Ishikawa (cell line): ENCODE measurements at regions not wholly inside any gene's neighbourhood (a gene's known extent, or its start where the extent isn't known, plus 50 kb on each side); places are given as distances from the start of the nearest gene placed in this dataset.

ENCODE experiments used
- CEBPB ChIP-seq: IDR thresholded peaks from 2 replicates; pipeline ENCODE4 v1.6.1; 2012
- CREB1 ChIP-seq: IDR thresholded peaks from 2 replicates; pipeline ENCODE4 v1.6.1; 2012; ENCODE audit warnings: low read depth
- EGR1 ChIP-seq: IDR thresholded peaks from 2 replicates; pipeline ENCODE4 v1.6.1; 2012
- EP300 ChIP-seq: IDR thresholded peaks from 2 replicates; pipeline ENCODE4 v1.6.1; 2012; ENCODE audit warnings: borderline replicate concordance
- FOXM1 ChIP-seq: IDR thresholded peaks from 2 replicates; pipeline ENCODE4 v1.6.1; 2012; ENCODE audit warnings: low read depth, borderline replicate concordance
- MAX ChIP-seq: IDR thresholded peaks from 2 replicates; pipeline ENCODE4 v1.6.1; 2012
- NFIC ChIP-seq: IDR thresholded peaks from 2 replicates; pipeline ENCODE4 v1.6.1; 2012
- RAD21 ChIP-seq: IDR thresholded peaks from 2 replicates; pipeline ENCODE4 v1.6.1; 2012; ENCODE audit warnings: low read depth
- REST ChIP-seq: IDR thresholded peaks from 2 replicates; pipeline ENCODE4 v1.6.1; 2012; ENCODE audit warnings: low read depth, mild to moderate bottlenecking
- TAF1 ChIP-seq: IDR thresholded peaks from 2 replicates; pipeline ENCODE4 v1.6.1; 2012; ENCODE audit warnings: low read depth, mild to moderate bottlenecking
- TCF12 ChIP-seq: IDR thresholded peaks from 2 replicates; pipeline ENCODE4 v1.6.1; 2012; ENCODE audit warnings: low read depth
- TEAD4 ChIP-seq: IDR thresholded peaks from 2 replicates; pipeline ENCODE4 v1.6.1; 2012
- USF1 ChIP-seq: IDR thresholded peaks from 2 replicates; pipeline ENCODE4 v1.6.1; 2012
- YY1 ChIP-seq: IDR thresholded peaks from 2 replicates; pipeline ENCODE4 v1.6.1; 2012; ENCODE audit warnings: low read depth
- ZBTB7A ChIP-seq: IDR thresholded peaks from 2 replicates; pipeline ENCODE4 v1.6.1; 2012; ENCODE audit warnings: low read depth

- no peak for TF ChIP-seq RAD21
- no peak for TF ChIP-seq TCF12
- no peak for TF ChIP-seq MAX
- no peak for TF ChIP-seq EGR1
- no peak for TF ChIP-seq USF1
- no peak for TF ChIP-seq ZBTB7A
- TF ChIP-seq FOXM1, result no peak
- no peak for TF ChIP-seq TEAD4
- no peak for TF ChIP-seq NFIC
- TF ChIP-seq YY1, result no peak
- no peak for TF ChIP-seq TAF1
- TF ChIP-seq EP300, result no peak
- no peak for TF ChIP-seq CREB1
- TF ChIP-seq CEBPB, result no peak
- no peak for TF ChIP-seq REST
Observed at GRCh38 chr2:155062250-155062921, 363.9 kb downstream of the KCNJ3 start.

- TF ChIP-seq TCF12, result no peak
- TF ChIP-seq MAX, result no peak
- no peak for TF ChIP-seq EP300
- no peak for TF ChIP-seq CEBPB
- no peak for TF ChIP-seq YY1
- TF ChIP-seq TAF1, result no peak
- no peak for TF ChIP-seq RAD21
- no peak for TF ChIP-seq REST
Observed at GRCh38 chr2:155060896-155061295, 362.4 kb downstream of the KCNJ3 start.

- no peak for TF ChIP-seq EP300
- no peak for TF ChIP-seq ZBTB7A
- TF ChIP-seq EGR1, result no peak
- no peak for TF ChIP-seq CREB1
- TF ChIP-seq NFIC, result no peak
- no peak for TF ChIP-seq FOXM1
- TF ChIP-seq RAD21, result no peak
- no peak for TF ChIP-seq TEAD4
- no peak for TF ChIP-seq TCF12
- no peak for TF ChIP-seq TAF1
- no peak for TF ChIP-seq CEBPB
- no peak for TF ChIP-seq MAX
- TF ChIP-seq YY1, result no peak
- no peak for TF ChIP-seq REST
- TF ChIP-seq USF1, result no peak
Observed at GRCh38 chr2:155054712-155055111, 356.2 kb downstream of the KCNJ3 start.

GRCh38 chr2:155043097-155043496 lies 344.6 kb downstream of the KCNJ3 start:
- no peak for TF ChIP-seq CEBPB
- TF ChIP-seq TAF1, result no peak
- TF ChIP-seq EGR1, result no peak
- no peak for TF ChIP-seq TEAD4
- TF ChIP-seq EP300, result no peak
- no peak for TF ChIP-seq ZBTB7A
- TF ChIP-seq CREB1, result no peak
- no peak for TF ChIP-seq REST
- no peak for TF ChIP-seq TCF12
- no peak for TF ChIP-seq MAX
- TF ChIP-seq RAD21, result no peak
- TF ChIP-seq NFIC, result no peak
- TF ChIP-seq YY1, result no peak
- no peak for TF ChIP-seq USF1
- TF ChIP-seq FOXM1, result no peak
